Amniotic epithelial cell (primary cell): ENCODE measurements at regions not wholly inside any gene's neighbourhood (a gene's known extent, or its start where the extent isn't known, plus 50 kb on each side); places are given as distances from the start of the nearest gene placed in this dataset.
A peak's percentile ranks its signal among the peaks of the same experiment; 100 is the strongest.

ENCODE experiments used
- DNase-seq: peaks from one replicate; pipeline ENCODE4 v3.0.0-alpha.2; 2010; ENCODE audit warnings: low read depth

DNA sequence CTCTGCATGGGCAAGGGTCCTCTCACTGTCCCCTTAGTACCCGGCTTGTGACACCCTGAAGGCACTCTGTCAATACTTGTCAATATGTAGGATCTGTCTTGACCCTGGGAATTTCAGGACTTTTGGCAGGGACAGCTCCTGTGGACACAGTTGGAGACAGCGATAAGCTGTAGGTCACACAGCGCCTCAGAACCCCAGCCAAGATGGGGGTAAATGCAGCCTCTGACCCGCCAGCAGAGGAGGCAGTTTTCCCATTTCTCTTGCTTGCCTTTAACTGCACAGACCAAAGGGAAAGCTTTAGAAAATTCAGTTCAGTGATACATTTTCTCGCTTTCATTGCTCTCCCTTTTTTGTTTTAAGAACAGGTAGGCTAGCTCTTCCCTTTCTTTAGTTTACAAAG lies 54.8 kb upstream of the KLHL29 start:
- peak; percentile 8 for DNase-seq
